ENCODE measurements at regions not wholly inside any gene's neighbourhood (a gene's known extent, or its start where the extent isn't known, plus 50 kb on each side); places are given as distances from the start of the nearest gene placed in this dataset.

- H3K4me3 Mint-ChIP-seq, result no peak overlapping the region
- peaks cover 12% of the 10 kb centered on the region for H3K27me3 Mint-ChIP-seq
- DNase-seq (no peak), ATAC-seq (no peak)
- H3K27ac Mint-ChIP-seq, result no peak overlapping the region
- CTCF ChIA-PET, result no interaction called here
- no peaks in the 10 kb centered on the region for H3K36me3 Mint-ChIP-seq
- no peaks in the 10 kb centered on the region for H3K4me1 Mint-ChIP-seq
- H3K9me3 Mint-ChIP-seq (ENCODE audit: low read depth), result no peaks in the 10 kb centered on the region
Measured at GRCh38 chr2:45337481-45337880, 273.6 kb downstream of the SRBD1 start.

DNA sequence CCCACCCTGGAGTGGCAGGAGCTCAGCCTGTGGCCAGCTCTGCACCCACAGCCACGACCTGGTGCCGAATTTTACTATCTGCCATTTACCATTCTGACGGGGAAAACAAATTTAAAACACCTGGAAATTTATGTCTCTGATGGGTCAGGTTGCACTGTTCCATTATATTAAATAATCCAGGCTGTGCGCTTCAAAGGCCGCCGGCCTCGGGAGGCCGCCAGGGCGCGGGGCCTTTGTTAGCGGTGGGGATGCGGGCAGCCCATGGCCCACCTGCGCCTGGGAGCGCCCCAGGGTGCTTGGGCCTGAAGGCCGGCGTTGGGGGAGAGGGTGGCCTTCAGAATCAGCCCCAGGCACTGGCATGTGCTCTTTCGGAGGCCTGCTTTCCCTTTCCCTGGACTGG is 276.9 kb downstream of the SRBD1 start:
- Mint-ChIP-seq H3K27ac (no peak overlapping the region), H3K4me3 (no peak overlapping the region), H3K9me3 (ENCODE audit: low read depth) (no peaks in the 10 kb centered on the region), H3K27me3 (peaks cover 5% of the 10 kb centered on the region), H3K4me1 (no peaks in the 10 kb centered on the region), H3K36me3 (no peaks in the 10 kb centered on the region)
- DNase-seq (no peak), ATAC-seq (no peak)
- CTCF ChIA-PET, result no interaction called here

DNA sequence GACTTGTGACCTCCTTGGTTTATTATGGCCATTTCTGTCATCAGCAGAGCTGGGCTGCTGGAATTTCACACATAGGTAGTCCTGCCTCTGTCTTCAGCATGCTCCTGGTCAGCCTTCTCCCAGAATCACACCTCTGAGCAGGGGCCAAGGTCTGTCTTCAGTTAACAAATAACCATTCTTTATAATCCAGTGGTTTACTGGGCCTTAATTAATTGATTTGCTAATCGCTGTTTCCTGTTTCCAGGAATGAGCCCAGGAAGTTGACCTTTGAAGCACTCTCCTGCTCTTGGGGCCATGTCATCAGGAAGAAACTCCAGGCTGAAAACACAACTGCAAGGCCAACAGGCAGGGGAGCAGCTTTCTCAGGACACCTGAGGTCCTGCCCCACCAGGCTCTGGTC is 278.5 kb downstream of the SRBD1 start:
- Mint-ChIP-seq H3K9me3 (ENCODE audit: low read depth) (no peaks in the 10 kb centered on the region), H3K27ac (no peak overlapping the region), H3K4me3 (no peak overlapping the region), H3K4me1 (no peaks in the 10 kb centered on the region), H3K36me3 (no peaks in the 10 kb centered on the region), H3K27me3 (no peaks in the 10 kb centered on the region)
- CTCF ChIA-PET, result no interaction called here
- ATAC-seq (no peak), DNase-seq (no peak)

DNA sequence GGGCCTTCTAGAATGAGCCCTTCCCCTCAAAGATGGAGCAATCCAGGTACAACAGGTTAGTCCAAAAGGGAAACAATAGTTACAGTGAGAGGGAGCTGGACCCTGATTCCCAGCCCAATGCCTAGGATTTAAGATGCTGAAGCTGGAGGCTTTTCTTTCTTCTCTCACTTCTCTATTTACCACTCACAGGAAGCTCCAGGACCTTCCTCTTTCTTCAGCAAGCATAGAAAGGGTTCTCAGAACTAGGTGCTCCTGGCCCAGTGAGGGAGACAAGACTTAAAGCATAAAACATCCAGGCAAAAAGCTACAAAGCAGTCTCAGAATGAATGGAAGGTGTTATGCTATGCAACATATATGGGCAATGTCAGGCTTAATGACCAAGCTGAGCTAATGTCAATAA is 279.0 kb downstream of the SRBD1 start:
- CTCF ChIA-PET, result no interaction called here
- Mint-ChIP-seq H3K4me3 (no peak overlapping the region), H3K4me1 (no peaks in the 10 kb centered on the region), H3K27me3 (peaks cover 2% of the 10 kb centered on the region), H3K36me3 (no peaks in the 10 kb centered on the region), H3K9me3 (ENCODE audit: low read depth) (no peaks in the 10 kb centered on the region), H3K27ac (no peak overlapping the region)
- ATAC-seq (no peak), DNase-seq (no peak)

DNA sequence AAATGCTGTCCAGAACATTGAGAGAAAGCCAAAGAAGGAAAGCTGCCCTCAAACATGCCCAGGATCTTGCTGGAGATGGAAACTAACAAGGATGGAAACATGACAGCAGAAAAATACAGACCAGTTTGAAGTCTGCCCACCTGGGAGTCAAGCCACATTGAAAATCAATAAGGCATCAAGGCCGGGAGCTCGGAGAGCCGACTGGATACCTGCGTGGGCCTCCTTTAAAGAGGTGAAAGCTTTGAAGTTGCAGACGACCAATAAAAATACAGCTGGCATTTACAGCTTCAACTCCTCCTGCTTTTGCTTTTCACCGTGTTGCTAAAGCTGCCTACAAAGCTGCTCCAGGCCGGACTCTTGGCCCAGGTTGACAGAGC is 279.7 kb downstream of the SRBD1 start:
- H3K4me3 Mint-ChIP-seq, result no peak overlapping the region
- no peak overlapping the region for H3K27ac Mint-ChIP-seq
- no peaks in the 10 kb centered on the region for H3K9me3 Mint-ChIP-seq (ENCODE audit: low read depth)
- ATAC-seq (no peak), DNase-seq (no peak)
- peaks cover 5% of the 10 kb centered on the region for H3K27me3 Mint-ChIP-seq
- no peaks in the 10 kb centered on the region for H3K36me3 Mint-ChIP-seq
- H3K4me1 Mint-ChIP-seq, result no peaks in the 10 kb centered on the region
- CTCF ChIA-PET, result no interaction called here

- Mint-ChIP-seq H3K27me3 (peaks cover 9% of the 10 kb centered on the region), H3K9me3 (ENCODE audit: low read depth) (no peaks in the 10 kb centered on the region), H3K4me1 (no peaks in the 10 kb centered on the region), H3K27ac (no peak overlapping the region), H3K4me3 (no peak overlapping the region), H3K36me3 (no peaks in the 10 kb centered on the region)
- no peak for DNase-seq
- CTCF ChIA-PET, result no interaction called here
- no peak for ATAC-seq
Measured at GRCh38 chr2:45330637-45331409, 280.2 kb downstream of the SRBD1 start.

- CTCF ChIA-PET, result no interaction called here
- H3K4me3 Mint-ChIP-seq, result no peak overlapping the region
- no peak overlapping the region for H3K27ac Mint-ChIP-seq
- ATAC-seq (no peak), DNase-seq (no peak)
- no peaks in the 10 kb centered on the region for H3K36me3 Mint-ChIP-seq
- H3K9me3 Mint-ChIP-seq (ENCODE audit: low read depth), result no peaks in the 10 kb centered on the region
- no peaks in the 10 kb centered on the region for H3K4me1 Mint-ChIP-seq
- peaks cover 11% of the 10 kb centered on the region for H3K27me3 Mint-ChIP-seq
Measured at GRCh38 chr2:45330108-45330507, 281.0 kb downstream of the SRBD1 start.

DNA sequence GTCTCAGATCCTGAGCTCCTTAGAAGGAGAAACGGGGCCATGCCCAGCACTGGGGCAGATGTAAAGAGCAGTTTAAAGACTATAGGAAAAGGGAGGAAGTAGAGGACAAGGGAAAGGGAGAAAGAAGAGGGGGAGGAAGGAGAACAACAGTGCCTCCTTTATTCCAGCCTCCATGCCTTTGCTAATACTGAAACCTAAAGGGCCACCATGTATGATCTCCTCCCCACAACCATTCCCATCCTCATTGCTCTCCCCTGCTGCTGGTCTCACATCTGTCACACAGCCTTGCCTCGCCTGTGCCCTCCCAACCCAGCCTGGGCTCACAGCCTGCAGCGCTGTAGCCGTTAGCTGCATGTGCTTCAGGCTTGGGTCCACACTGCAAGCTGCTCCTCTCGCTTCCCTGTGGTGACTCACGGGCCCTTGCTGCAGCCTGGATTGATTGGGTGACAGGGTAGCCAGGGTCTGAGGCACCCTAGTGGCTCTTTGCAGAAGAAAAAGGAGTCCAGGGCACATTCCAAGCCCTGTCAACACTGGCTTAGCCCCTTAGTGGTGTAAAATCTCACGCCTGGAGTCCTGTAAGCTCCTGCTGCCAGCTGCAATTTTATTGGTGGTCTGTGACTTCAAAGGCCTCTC is 281.9 kb downstream of the SRBD1 start:
- H3K27me3 Mint-ChIP-seq, result peaks cover 11% of the 10 kb centered on the region
- H3K4me1 Mint-ChIP-seq, result no peaks in the 10 kb centered on the region
- no peaks in the 10 kb centered on the region for H3K9me3 Mint-ChIP-seq (ENCODE audit: low read depth)
- no peak overlapping the region for H3K4me3 Mint-ChIP-seq
- no peak for ATAC-seq
- no peaks in the 10 kb centered on the region for H3K36me3 Mint-ChIP-seq
- CTCF ChIA-PET, result no interaction called here
- DNase-seq, result no peak
- no peak overlapping the region for H3K27ac Mint-ChIP-seq

DNA sequence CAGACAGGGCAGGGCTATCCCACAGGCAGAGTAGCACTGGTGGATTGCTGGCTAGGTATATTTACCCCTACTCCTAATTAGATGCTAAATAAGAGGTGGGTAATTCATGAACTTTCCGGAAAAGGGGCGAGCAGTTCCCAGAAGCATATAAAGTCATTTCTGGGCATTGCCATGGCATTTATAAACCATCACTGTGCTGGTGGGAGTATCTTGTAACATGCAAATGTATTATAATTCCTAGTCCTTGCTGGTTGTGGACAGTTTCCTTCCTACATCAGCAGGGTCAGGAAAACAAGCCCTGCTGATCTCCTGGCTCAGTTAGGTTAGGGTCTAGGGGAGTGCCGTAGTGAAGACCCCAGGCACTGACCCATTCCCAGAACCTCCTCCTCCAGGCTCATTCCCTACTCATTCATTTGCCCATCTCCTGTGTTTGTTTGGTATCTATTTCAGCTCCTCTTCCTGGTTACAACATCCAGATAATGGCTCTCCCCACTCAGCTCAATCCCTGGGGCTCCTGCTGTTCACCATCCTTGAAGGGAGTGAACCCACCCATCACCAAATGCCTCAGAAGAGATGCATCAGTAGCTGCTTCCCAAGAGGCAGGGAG is 282.7 kb downstream of the SRBD1 start:
- no peak for DNase-seq
- Mint-ChIP-seq H3K4me1 (no peaks in the 10 kb centered on the region), H3K4me3 (no peak overlapping the region), H3K27me3 (peaks cover 14% of the 10 kb centered on the region), H3K9me3 (ENCODE audit: low read depth) (no peaks in the 10 kb centered on the region), H3K27ac (no peak overlapping the region), H3K36me3 (no peaks in the 10 kb centered on the region)
- CTCF ChIA-PET, result no interaction called here
- ATAC-seq, result no peak

GRCh38 chr2:45323344-45323743 is 287.7 kb downstream of the SRBD1 start:
- ATAC-seq, result no peak

GRCh38 chr2:45320956-45321355 is 290.1 kb downstream of the SRBD1 start:
- CTCF ChIA-PET, result no interaction called here
- DNase-seq, result no peak

More at GRCh38 chr2:45323344-45323743, 287.7 kb downstream of the SRBD1 start:
- H3K36me3 Mint-ChIP-seq, result no peaks in the 10 kb centered on the region
- CTCF ChIA-PET, result no interaction called here
- H3K4me1 Mint-ChIP-seq, result no peaks in the 10 kb centered on the region
- DNase-seq, result no peak
- H3K9me3 Mint-ChIP-seq (ENCODE audit: low read depth), result no peaks in the 10 kb centered on the region
- no peak overlapping the region for H3K4me3 Mint-ChIP-seq
- H3K27me3 Mint-ChIP-seq, result peaks cover 23% of the 10 kb centered on the region
- H3K27ac Mint-ChIP-seq, result no peak overlapping the region

DNA sequence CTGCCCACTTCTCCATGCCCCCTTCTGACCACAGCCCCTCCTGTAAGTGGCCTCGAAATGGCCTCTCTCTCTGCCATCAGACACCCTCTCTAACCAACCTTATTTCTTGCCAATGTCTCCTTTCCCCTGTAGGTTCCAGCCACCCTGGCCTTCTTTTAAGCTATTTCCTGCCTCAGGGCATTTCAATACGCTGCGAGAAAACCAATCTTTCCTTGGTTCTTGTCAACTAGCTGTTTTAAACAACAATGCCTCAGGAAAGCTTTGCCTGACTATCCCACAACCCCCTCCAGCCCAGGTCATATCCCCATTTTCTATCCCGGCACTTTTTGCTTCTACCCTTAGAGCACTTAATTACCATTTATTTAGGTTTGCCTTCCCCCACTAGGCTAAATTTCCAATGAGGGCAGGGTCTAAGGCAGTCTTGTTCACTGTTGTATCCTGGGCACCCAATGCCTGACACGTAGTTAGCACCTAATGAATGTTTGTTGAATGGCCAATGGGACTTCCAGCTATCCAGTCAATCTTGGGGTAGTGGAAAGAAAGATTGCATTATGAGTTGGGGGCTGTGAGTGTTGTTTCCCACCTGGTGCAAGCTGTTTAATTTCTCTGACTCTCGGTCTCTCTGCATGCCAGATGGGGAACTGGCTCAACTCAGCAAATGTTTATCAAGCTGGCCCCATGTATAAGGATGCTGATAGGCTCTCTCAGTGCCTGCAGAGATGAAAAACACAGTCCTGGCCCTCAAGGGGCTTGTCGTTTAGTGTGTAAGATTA is 291.2 kb downstream of the SRBD1 start:
- Mint-ChIP-seq H3K27me3 (peaks cover 12% of the 10 kb centered on the region), H3K36me3 (no peaks in the 10 kb centered on the region), H3K4me1 (no peaks in the 10 kb centered on the region), H3K9me3 (ENCODE audit: low read depth) (no peaks in the 10 kb centered on the region), H3K4me3 (no peak overlapping the region), H3K27ac (no peak overlapping the region)
- DNase-seq (no peak), ATAC-seq (no peak)
- CTCF ChIA-PET, result no interaction called here

More at GRCh38 chr2:45320956-45321355, 290.1 kb downstream of the SRBD1 start:
- Mint-ChIP-seq H3K4me3 (no peak overlapping the region), H3K27ac (no peak overlapping the region), H3K27me3 (peaks cover 15% of the 10 kb centered on the region), H3K4me1 (no peaks in the 10 kb centered on the region), H3K36me3 (no peaks in the 10 kb centered on the region), H3K9me3 (ENCODE audit: low read depth) (no peaks in the 10 kb centered on the region)
- ATAC-seq, result no peak

GRCh38 chr2:45318686-45319085 is 292.4 kb downstream of the SRBD1 start:
- Mint-ChIP-seq H3K36me3 (no peaks in the 10 kb centered on the region), H3K4me3 (no peak overlapping the region), H3K4me1 (no peaks in the 10 kb centered on the region), H3K27ac (no peak overlapping the region), H3K9me3 (ENCODE audit: low read depth) (no peaks in the 10 kb centered on the region), H3K27me3 (peaks cover 9% of the 10 kb centered on the region)
- DNase-seq (no peak), ATAC-seq (no peak)
- CTCF ChIA-PET, result no interaction called here

Measured in activated CD8-positive, alpha-beta memory T cell treated with anti-CD3 and anti-CD28 coated beads, Interleukin-2, amount 10 ng/mL, durations not matched to agents 7 days and 5 days (primary cell).